Hematopoietic multipotent progenitor cell (in vitro differentiated cells): ENCODE measurements at regions not wholly inside any gene's neighbourhood (a gene's known extent, or its start where the extent isn't known, plus 50 kb on each side); places are given as distances from the start of the nearest gene placed in this dataset.
"Not testable (repeated sequence)": the region's sequence is repeated elsewhere in the genome, so short reads cannot be mapped to it uniquely, and the experiment has no call there.

Experiments
- DNase-seq, 3 donors: peaks; one replicate each; pipeline ENCODE4 v3.0.0-alpha.2; 2011 to 2015; ENCODE audit warnings: low read depth in 2 of 3, low spot score in 2 of 3

- not testable (repeated sequence) for DNase-seq
Observed at GRCh38 chr15:34528055-34528754, 55.2 kb downstream of the GOLGA8B start.

GRCh38 chr15:34527641-34528040 is 55.8 kb downstream of the GOLGA8B start:
- DNase-seq: not testable (repeated sequence)

GRCh38 chr15:34523849-34524248 is 59.6 kb downstream of the GOLGA8B start:
- not testable (repeated sequence) for DNase-seq

GRCh38 chr15:34522601-34523000 is 60.9 kb downstream of the GOLGA8B start:
- not testable (repeated sequence) for DNase-seq

- not testable (repeated sequence) for DNase-seq
Observed at GRCh38 chr15:34521802-34522485, 61.5 kb downstream of the GOLGA8B start.

GRCh38 chr15:34520566-34520965 is 62.9 kb downstream of the GOLGA8B start:
- no peak for DNase-seq

- DNase-seq: not testable (repeated sequence)
Observed at GRCh38 chr15:34520010-34520409, 63.4 kb downstream of the GOLGA8B start.

- DNase-seq: peak in 1 of 3 donors; percentile 46
Observed at GRCh38 chr15:34514251-34514670, 69.2 kb downstream of the GOLGA8B start.

GRCh38 chr15:34512628-34513027 is 70.8 kb downstream of the GOLGA8B start:
- no peak for DNase-seq

- DNase-seq: no peak
Observed at GRCh38 chr15:34501131-34501530, 63.5 kb upstream of the GOLGA8A start.

GRCh38 chr15:34496207-34496995 is 58.8 kb upstream of the GOLGA8A start:
- DNase-seq: no peak

GRCh38 chr15:34495707-34496106 is 58.1 kb upstream of the GOLGA8A start:
- DNase-seq: not testable (repeated sequence)

- DNase-seq: no peak
Observed at GRCh38 chr15:34494084-34494399, 56.4 kb upstream of the GOLGA8A start.

- no peak for DNase-seq
Observed at GRCh38 chr15:34493001-34493400, 55.4 kb upstream of the GOLGA8A start.

GRCh38 chr15:34491488-34491887 is 53.9 kb upstream of the GOLGA8A start:
- not testable (repeated sequence) for DNase-seq

GRCh38 chr15:34490417-34491193 is 53.0 kb upstream of the GOLGA8A start:
- DNase-seq: no peak

- DNase-seq: not testable (repeated sequence)
Observed at GRCh38 chr15:34488973-34489959, 51.7 kb upstream of the GOLGA8A start.
